RPMI8226 (cell line): ENCODE measurements at regions not wholly inside any gene's neighbourhood (a gene's known extent, or its start where the extent isn't known, plus 50 kb on each side); places are given as distances from the start of the nearest gene placed in this dataset.

Experiments used
- DNase-seq: peaks from one replicate; pipeline ENCODE4 v3.0.0-alpha.2; 2015

DNA sequence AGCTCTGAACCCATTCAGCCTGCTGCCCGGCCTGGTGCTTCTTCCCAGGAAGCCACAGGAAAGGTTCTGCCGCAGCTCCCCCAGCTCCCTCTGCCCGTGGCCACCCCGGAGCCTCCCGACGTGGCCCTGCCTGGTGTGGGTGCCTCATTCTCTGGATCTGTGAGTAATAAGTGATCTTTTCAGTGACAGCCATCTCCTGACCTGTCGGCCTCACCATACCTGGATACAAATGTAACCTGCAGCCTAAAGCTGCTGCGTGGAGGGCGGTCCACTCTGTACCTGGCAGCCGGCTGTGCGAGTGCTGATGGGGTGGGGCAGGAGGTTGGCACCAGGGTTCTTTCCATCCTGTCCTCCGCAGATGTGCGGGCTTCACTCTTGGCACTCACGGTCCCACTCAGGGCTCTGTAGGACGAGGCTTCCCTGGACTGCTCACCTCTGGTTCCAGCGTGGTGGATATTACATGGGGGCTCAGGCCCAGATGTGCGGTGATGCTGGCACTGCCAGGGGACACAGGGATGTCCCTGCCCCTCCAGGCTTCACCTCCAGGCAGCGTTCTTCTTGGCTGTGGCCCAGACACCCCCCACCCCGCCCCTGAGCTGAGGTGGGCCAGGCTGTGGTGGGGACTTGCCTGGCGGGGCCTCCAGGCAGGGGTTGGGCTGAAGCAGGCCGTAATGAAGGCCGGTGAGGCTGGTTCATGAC, 748.5 kb downstream of the BRD1 start:
- no peak for DNase-seq

DNA sequence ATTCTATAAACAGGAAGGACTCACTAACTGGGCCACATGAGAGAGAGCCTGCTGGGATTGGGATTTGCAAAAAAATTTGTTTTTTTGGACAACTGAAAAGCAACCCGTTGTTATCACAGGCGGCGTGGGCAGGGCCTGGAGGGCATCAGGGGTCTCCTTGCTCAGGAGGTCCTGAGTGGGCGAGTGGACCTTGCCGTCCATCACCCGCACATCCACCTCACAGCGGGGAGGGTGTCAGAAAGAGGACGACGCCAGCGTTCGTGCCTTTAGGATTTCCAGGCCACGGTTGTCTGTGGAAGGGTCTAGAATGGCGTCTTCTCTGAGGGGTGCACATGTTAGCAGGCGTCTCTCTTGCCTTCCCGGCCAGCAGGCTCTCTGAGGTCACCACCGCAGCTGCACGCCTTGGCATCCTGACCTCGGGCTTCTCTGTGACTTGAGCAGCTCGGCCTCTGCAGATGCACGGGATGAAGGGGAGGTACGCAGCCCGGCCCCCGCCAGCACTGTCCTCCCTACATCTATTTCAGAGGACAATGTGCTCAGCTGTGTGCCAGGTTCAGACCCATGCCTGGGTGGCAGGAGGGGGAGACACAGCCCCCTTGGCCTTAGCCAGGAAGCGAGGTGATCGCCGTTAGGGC, 749.5 kb downstream of the BRD1 start:
- no peak for DNase-seq

DNA sequence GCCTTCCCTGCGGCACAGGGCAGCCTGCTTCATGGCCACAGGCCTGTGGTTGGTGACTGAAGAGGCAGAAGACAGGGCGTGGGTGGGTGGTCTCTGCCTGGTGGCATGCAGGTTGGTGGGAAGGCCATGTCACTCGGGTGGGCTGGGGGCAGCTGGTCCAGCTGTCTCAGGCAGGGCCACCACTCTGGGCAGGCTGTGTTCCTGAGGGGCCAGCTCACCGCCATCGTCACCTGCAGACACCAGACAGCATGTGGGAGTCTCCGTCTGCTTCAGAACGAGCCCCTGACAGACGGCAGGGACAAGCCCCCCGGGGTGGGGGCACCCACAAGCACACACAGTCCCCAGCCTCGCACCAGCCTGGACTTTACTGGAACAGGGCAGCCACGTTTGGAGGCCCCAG, 750.1 kb downstream of the BRD1 start:
- DNase-seq = no peak

DNA sequence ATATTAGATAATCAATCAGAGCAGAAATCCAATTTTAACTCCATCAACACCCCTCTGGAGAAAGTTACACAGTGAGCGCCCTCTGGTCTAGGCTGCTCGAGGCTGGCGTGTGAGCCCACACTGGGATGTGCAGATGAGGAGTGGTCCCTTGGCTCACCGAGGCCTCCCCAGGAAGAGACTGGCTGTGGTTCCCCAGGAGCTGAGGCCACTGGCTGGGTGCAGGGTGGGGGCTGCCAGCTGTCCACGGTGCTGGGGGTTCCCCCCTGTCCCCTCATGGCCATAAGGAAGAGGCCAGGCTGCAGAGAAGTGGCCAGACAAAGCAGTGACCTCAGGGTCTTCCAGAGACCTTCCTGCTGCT, 750.7 kb downstream of the BRD1 start:
- no peak for DNase-seq

DNA sequence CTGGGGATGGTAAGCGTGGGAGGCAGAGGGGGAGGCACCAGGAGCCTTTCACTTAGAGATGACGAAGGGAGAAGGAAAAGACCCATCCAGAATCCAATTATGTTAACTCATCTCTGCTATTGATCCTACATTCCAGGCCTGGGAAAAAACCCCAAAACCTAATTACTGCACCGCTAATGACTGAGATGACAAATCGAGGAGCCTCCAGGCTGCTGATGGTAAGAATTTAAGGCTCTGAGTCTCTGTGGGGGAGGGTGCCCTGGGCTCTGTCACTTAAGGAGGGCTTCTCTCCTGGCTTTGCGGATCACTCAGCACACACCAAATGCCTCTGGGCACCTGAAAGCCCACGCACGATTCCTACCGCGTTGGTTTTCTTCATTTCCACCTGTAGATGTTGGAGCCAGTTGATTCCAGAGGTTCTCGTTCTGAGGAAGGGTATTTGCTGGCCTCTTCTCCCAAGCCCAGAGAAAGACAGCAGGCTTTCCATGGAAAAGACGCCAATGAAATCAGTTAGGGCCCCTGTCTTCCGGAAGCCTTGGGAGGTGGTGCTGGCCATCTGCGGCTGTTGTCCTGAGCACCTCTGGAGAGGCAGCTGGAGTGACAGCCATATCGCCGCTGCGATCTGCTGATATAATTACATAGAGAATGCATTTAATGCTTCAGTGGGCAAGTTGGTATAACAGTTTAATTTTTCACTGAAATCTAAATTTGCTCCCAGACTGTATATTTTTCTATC, 751.2 kb downstream of the BRD1 start:
- no peak for DNase-seq

DNA sequence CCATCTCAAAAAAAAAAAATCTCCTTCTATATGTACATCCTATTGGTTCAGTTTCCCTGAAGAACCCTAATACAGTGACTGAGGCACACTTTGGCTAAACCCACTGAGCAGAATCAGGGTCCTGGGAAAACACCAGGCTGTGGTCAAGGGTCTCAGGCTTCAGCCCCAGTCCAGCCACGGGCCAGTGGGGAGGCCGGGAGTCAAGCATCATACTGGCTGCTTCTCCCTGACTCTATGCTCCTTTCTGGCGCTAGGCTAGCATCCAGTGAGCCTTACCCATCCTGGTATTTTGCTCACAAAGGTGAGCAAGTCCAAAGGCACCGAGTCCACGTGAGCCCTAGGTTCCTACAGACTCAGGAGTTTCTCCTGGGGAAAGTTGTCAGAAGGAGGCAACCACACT, 752.5 kb downstream of the BRD1 start:
- no peak for DNase-seq

DNA sequence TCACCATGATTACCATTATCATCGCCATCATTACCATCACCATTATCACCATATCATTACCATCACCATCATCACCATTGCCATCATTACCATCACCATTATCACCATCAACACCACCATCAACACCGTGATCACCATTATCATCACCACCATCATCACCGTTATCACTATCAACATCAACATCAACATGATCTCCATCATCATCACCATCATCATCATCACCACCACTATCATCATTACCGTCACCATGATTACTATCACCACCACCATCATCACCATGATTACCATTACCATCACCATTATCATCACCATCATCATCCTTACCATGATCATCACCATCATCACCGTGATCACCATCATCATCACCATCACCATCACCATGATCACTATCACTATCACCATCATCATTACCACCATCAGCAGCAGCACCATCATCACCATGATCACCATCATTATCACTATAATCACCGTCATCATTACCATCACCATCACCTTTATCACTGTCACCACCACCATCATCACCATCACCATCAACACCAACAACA, 753.7 kb downstream of the BRD1 start:
- DNase-seq = no peak

DNA sequence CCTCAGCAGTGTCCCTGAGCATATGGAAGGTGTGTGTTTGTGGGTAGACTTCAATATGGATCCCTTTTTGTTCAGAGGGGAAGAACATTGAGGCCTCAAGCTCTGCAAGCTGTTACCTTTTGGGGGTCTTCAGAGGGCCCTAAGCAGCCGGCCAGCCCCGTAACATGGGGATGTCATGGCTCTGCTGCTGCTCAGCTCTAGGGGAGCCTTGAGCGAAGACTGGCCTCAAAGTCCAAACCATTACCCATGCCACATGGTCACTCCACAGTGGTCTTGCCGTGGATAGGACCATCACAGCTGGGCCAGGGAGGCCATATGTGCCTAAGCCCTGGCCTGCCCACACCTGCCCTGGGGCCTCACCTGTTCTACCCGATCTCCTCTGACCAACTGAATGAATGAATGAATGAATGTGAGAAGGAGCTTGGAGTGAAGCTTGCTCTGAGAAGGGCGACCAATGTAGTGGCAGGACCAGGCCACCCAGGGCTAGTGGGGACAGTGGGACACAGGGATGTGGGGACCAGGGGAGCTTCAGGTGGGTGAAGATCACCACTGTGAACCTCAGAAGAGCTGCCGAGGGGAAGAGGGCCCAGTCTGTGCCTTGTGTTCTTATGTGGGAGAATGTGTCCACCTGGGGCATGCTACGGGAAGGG, 754.6 kb downstream of the BRD1 start:
- no peak for DNase-seq

DNA sequence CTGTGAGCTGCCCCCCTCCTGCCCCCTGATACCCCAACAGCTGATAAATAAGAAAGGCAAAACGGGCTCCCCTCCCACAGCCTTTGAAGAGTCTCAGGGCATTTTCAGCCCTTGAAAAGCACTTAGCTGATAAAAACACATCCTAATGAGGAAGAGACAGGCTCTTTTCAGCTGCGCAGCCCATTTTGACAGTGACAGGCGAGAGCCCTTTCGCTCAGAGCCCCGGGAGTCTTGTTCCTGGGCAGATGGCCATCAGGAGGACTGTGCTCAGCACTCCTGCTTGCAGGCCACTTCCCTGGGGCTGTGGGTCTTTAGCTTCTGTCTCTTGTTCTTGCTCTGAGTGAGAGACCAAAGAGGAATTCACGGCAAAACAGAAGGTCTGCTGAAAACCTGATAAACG, 757.2 kb downstream of the BRD1 start:
- no peak for DNase-seq

DNA sequence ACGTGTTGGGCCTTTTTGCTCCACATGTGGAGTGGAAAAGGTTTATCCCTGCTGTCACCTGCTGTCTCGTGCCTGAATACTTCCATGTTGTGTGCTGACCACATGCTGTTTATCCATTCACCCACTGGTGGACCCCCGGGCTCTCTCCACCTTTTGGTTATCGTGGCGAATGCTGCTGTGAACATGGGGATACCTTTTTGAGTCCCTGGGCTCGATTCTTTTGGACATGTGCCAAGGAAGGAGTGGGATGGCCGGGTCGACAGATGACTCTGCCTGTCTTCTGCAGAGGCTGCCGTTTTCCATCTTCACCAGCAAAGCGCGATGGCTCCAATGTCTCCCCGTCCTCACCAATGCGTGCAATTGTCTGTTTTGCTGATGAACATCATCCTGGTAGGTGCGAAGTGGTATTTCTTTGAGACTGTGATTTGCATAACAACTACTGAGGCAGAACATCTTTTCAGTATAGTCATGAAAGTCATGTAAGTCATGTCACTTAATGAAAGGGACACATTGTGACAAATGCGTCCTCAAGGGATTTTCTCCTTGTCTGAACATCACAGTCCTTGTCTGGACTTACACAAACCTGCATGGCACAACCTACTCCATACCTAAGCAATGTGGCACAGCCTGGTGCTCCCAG, 758.7 kb downstream of the BRD1 start:
- DNase-seq = no peak

DNA sequence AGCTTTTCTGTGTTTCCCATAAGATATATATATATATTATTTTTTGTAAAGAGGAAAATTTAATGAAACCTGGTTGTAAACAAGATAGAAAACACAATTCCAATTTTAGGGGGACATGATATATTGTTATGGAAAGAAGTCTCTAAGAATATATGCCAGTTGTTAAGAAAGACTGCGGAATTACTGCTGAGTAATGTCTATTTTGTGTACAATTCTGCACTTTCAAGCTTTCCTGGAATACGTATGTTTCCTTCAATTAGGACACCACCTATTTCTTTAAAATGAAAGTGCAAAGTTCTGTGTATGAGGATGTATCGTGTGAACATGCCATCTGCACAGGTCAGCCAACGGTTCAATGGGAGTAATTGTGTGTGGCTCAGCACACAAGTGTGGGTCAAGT, 760.2 kb downstream of the BRD1 start:
- DNase-seq = no peak

DNA sequence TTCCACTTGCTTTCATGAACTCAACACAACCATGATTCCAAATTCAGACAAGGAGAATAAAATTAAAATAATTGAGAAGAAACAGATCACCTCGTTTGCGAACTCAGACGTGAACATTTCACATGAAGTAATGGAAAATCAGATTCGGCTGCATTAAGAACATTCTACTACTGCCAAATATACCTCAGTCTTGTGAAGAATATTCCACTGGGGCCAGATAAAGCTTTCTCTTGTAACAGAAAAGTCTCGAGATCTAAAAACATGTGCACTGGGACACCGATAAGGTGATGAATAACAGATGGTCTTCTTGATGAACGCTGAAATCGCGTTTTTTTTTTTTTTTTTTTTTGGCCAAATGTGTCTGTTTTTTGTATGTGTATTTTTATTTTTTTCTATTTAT, 761.1 kb downstream of the BRD1 start:
- DNase-seq = no peak

DNA sequence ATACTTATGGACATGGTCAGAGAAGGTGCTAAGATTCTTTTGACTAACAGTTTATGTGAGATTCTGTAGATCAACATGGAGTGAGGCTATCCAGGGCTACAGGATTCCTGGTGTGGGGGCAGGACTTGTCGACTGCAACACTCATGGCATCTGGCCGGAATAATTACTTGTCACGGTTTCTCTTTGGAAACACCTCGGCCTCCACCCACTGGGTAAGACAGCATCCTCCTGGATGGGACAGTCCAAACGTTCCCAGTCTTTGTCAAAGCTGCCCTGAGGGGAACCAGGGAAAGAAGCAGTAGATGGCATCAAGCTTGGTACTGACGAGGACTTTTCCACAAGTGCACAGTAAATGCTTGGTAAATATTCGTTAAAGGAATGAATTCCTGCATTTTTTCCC, 762.8 kb downstream of the BRD1 start:
- no peak for DNase-seq

DNA sequence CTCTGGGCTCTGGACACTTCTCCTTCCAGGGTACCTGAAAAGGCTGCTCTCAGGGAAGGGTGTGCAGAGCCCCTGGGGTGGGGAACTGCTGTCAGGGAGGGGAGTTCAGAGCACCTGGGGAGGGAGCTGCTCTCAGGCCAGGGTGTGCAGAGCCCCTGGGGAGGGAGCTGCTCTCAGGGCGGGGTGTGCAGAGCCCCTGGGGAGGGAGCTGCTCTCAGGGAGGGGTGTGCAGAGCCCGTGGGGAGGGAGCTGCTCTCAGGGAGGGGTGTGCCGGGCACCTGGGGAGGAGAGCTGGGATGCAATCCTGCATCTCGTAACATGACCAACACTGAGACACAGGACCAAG, 764.2 kb downstream of the BRD1 start:
- DNase-seq = no peak

DNA sequence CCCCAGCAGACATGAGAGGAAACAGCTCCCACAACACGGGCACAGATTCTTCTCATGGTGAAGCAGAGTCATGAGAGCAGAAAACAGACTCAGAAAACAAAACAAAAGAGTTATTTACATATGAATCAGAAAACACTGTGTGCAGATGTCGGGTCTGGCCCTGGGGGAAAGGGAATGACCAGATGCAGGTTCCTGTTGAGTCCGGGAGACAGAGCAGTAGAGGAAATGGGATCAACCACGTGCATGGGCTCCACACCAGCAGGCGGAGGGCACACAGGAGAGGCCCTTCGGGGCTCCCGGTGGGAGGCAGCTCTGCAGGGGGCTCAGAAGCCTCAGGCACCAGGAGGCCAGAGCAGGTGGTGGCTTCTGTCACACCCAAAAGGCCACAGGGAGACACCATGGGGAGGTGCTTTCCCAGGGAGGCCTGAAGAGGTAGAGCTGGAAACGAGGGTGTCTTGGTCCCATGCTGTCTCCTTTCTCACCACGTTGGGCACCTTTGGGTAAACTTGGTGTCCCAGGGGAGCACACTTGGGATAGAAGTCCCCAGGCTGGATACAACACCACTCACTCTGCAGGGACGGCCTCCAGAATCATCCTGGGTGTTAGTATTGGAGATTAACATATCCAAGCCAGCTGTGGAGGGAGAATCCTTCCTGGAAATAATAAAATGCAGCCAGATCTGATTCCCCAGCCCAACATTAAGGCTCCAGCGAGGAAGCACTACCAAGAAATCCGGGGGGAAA, 764.7 kb downstream of the BRD1 start:
- no peak for DNase-seq

DNA sequence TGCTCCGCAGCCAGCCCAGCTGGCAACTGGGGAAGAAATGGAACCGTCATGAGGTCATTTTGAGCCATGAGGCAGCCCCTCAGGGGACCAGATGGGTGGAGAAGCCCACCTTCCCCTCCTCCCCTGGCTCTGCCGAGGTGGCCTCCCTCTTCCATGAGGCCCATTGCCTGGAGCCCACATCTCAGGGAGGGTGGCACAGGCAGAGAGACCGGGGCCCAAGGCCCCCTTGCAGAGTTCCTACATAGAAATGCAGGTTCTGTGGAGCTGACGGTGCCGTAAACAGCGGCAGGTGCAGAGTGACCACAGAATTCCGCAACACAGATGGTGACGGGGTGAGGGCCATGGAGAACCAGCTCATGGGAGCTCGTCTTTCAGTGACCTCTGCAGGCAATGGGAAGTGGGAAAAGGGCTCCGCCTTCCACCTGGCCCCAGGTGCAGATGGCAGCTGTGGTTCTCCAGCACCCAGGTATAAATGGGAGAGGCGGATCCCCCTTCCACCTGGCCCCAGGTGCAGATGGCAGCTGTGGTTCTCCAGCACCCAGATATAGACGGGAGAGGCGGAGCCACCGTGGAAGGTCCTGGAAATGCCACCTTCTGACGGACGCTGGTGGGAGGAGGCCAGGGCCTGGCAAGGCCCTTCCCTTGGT, 765.4 kb downstream of the BRD1 start:
- peak; percentile 63 for DNase-seq

DNA sequence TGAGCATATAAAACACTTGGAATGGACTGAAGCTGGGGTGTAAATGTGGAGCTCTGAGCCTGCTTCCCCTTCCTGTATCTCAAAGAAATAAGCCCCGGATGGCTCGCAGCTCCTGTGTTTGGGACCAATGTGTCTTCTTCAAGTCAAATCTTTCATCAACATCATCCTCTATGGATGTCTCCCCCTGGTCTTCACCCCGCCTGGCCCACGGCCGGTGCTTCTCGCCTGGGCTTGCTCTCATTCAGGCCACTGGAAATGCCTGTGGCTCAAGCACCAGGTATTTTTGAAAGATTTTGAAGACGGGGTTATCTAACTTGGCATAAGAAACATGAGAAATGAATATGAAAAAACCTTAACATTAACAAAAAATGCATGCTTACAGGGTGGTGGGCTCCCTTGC, 769.8 kb downstream of the BRD1 start:
- DNase-seq = no peak

DNA sequence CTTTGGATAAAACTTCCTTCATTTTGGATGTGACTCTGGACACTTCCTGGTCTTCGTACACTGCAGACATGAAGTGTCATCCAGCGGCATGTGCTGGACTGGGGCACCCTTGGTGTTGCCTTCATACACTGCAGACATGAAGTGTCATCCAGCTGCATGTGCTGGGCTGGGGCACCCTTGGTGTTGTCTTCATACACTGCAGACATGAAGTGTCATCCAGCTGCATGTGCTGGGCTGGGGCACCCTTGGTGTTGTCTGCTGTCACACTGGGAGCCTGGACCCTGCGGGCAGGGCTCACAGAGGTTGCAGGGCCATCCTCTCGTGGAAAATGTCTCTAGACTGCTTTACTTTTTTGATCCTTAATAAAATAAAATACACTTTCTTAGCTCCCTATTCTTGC, 771.4 kb downstream of the BRD1 start:
- DNase-seq = no peak

DNA sequence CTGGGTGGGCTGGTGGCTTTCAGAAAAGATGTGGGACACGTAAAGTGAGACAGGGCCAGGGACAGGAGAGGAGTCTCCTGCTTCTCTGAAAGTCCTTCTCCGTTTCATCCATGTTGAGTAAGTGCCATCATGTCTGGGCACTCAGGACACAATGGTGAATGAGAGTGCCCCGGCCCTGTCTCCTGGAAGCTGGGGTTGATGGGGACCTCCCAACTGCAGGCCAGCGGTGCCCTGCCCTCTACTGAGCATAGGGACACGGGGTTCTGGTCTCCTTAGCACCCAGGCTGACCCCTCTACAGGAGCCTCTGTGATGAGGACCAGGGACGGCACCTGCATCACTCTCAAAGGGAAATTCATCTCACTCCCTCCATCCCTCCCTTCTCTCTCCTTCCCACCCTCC, 772.3 kb downstream of the BRD1 start:
- no peak for DNase-seq

DNA sequence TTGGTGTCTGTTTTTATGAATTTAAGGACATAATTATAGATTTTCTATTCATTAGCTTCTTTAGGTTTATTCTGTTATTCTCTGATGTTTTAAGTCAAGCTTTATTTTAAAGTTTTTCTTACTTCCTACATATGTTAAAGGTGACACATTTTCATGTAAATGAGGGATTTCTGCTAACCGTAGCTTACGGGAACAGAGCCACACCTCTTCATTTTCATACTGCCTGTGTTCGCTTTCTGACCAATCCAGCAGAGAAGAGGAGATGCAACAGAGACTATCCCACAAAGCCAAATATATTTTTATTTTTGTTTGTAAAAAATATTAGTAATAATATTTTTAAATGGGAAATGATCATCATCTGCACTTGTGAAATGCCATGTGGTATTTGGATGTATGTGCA, 774.1 kb downstream of the BRD1 start:
- DNase-seq = no peak

DNA sequence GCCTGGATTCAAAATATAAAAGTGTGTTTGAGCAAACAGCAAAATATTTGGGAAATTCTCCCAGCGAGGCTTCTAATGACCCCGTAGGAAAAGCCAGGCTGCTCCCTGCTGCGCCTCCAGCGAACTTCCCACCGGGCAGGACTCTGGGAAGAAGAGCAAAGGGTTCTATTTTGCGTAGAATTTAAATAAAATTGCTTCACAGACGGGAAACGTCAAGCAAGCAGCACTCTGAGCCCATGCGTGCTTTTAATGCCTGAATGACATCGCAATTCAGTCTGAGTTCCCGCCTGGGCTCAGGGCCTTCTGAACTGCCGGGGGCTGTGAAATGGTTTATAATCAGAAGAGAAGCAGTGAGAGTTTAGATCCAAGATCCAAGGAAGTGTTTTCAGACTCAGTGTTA, 775.1 kb downstream of the BRD1 start:
- DNase-seq = no peak

DNA sequence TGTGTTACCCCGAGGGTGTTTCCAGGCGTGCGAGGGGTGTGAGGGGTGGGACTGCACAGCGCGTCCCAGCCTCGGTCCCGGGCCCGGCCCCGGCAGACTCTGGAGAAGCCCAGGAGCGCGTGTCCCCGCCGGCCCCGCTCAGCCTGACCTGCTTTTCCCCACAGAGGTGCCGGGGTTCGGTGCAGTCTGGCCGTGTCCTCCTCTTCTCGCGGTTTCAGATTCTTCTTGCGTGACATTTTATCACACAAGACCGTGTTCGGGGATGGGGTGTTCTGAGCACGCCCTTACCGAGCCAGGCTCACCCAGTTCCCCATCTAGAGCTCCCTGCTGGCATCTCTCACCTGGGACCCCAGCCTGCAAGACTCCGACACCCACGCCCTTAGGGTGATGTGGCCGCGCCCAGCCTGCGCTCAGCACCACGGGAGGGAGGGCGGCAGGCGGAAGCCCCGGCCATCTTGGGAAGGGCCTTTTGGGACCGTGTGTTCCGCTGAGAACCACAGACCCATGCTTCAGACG, 775.6 kb downstream of the BRD1 start:
- DNase-seq = no peak
